ENCODE measurements at regions not wholly inside any gene's neighbourhood (a gene's known extent, or its start where the extent isn't known, plus 50 kb on each side); places are given as distances from the start of the nearest gene placed in this dataset.

DNA sequence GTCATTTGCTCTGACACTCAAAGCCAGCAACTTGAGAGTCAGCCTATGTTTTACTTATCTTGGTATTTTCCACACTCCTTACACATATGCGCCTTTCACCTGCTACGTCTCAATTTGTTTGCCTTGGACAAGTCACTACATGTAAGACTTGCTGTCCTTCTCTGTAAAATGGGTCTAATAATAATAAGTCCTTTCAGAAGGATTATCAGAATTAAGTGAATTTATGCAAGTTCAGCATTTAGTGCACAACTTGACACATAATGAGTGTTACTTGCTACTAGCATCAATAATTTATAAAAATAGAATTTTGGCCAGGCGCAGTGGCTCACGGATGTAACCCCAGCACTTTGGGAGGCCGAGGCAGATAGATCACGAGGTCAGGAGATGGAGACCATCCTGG is 71.1 kb upstream of the UBL3 start:
- H3K27ac ChIP-seq (ENCODE audit: low read depth), result no peak overlapping the region
- no peak overlapping the region for H3K4me2 ChIP-seq
- H3K79me2 ChIP-seq (replicated peaks; ENCODE audit: insufficient read depth), result no peaks in the 10 kb centered on the region
- Mint-ChIP-seq H3K27ac (no peak overlapping the region), H3K4me1 (peaks cover 12% of the 10 kb centered on the region), H3K9me3 (no peaks in the 10 kb centered on the region), H3K27me3 (ENCODE audit: insufficient read depth, low read depth, poor library complexity) (peaks cover 11% of the 10 kb centered on the region), H3K4me3 (no peak overlapping the region), H3K36me3 (ENCODE audit: low read depth) (no peaks in the 10 kb centered on the region; the same call in 2 of the 3 replicates)
- H3F3A ChIP-seq (replicated peaks; ENCODE audit: low read depth), result no peaks in the 10 kb centered on the region
- H3K27me3 ChIP-seq (ENCODE audit: insufficient read depth), result no peaks in the 10 kb centered on the region; the same call in 1 of the 2 replicates
- peaks cover 13% of the 10 kb centered on the region for H3K9me2 ChIP-seq (ENCODE audit: insufficient read depth)
- TF ChIP-seq, protein P1, sequence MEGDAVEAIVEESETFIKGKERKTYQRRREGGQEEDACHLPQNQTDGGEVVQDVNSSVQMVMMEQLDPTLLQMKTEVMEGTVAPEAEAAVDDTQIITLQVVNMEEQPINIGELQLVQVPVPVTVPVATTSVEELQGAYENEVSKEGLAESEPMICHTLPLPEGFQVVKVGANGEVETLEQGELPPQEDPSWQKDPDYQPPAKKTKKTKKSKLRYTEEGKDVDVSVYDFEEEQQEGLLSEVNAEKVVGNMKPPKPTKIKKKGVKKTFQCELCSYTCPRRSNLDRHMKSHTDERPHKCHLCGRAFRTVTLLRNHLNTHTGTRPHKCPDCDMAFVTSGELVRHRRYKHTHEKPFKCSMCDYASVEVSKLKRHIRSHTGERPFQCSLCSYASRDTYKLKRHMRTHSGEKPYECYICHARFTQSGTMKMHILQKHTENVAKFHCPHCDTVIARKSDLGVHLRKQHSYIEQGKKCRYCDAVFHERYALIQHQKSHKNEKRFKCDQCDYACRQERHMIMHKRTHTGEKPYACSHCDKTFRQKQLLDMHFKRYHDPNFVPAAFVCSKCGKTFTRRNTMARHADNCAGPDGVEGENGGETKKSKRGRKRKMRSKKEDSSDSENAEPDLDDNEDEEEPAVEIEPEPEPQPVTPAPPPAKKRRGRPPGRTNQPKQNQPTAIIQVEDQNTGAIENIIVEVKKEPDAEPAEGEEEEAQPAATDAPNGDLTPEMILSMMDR (conservative IDR thresholded peaks at IDR 0.05; ENCODE audit: low read depth in 2 of 2), result no peak
- TF ChIP-seq NANOG (IDR thresholded peaks at IDR 0.05; ENCODE audit: borderline replicate concordance), result no peak
- no peak for TF ChIP-seq POLR2AphosphoS5 (IDR thresholded peaks at IDR 0.05; ENCODE audit: low read depth)
- TF ChIP-seq, protein P2, sequence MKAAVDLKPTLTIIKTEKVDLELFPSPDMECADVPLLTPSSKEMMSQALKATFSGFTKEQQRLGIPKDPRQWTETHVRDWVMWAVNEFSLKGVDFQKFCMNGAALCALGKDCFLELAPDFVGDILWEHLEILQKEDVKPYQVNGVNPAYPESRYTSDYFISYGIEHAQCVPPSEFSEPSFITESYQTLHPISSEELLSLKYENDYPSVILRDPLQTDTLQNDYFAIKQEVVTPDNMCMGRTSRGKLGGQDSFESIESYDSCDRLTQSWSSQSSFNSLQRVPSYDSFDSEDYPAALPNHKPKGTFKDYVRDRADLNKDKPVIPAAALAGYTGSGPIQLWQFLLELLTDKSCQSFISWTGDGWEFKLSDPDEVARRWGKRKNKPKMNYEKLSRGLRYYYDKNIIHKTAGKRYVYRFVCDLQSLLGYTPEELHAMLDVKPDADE (IDR thresholded peaks at IDR 0.05), result no peak
- no peak for TF ChIP-seq STAT1 (IDR thresholded peaks at IDR 0.05; ENCODE audit: unreplicated experiment)
- no peak for TF ChIP-seq ZNF331 (CRISPR knock-in tag; IDR thresholded peaks at IDR 0.05; ENCODE audit: low read depth)
- TF ChIP-seq, protein P3, sequence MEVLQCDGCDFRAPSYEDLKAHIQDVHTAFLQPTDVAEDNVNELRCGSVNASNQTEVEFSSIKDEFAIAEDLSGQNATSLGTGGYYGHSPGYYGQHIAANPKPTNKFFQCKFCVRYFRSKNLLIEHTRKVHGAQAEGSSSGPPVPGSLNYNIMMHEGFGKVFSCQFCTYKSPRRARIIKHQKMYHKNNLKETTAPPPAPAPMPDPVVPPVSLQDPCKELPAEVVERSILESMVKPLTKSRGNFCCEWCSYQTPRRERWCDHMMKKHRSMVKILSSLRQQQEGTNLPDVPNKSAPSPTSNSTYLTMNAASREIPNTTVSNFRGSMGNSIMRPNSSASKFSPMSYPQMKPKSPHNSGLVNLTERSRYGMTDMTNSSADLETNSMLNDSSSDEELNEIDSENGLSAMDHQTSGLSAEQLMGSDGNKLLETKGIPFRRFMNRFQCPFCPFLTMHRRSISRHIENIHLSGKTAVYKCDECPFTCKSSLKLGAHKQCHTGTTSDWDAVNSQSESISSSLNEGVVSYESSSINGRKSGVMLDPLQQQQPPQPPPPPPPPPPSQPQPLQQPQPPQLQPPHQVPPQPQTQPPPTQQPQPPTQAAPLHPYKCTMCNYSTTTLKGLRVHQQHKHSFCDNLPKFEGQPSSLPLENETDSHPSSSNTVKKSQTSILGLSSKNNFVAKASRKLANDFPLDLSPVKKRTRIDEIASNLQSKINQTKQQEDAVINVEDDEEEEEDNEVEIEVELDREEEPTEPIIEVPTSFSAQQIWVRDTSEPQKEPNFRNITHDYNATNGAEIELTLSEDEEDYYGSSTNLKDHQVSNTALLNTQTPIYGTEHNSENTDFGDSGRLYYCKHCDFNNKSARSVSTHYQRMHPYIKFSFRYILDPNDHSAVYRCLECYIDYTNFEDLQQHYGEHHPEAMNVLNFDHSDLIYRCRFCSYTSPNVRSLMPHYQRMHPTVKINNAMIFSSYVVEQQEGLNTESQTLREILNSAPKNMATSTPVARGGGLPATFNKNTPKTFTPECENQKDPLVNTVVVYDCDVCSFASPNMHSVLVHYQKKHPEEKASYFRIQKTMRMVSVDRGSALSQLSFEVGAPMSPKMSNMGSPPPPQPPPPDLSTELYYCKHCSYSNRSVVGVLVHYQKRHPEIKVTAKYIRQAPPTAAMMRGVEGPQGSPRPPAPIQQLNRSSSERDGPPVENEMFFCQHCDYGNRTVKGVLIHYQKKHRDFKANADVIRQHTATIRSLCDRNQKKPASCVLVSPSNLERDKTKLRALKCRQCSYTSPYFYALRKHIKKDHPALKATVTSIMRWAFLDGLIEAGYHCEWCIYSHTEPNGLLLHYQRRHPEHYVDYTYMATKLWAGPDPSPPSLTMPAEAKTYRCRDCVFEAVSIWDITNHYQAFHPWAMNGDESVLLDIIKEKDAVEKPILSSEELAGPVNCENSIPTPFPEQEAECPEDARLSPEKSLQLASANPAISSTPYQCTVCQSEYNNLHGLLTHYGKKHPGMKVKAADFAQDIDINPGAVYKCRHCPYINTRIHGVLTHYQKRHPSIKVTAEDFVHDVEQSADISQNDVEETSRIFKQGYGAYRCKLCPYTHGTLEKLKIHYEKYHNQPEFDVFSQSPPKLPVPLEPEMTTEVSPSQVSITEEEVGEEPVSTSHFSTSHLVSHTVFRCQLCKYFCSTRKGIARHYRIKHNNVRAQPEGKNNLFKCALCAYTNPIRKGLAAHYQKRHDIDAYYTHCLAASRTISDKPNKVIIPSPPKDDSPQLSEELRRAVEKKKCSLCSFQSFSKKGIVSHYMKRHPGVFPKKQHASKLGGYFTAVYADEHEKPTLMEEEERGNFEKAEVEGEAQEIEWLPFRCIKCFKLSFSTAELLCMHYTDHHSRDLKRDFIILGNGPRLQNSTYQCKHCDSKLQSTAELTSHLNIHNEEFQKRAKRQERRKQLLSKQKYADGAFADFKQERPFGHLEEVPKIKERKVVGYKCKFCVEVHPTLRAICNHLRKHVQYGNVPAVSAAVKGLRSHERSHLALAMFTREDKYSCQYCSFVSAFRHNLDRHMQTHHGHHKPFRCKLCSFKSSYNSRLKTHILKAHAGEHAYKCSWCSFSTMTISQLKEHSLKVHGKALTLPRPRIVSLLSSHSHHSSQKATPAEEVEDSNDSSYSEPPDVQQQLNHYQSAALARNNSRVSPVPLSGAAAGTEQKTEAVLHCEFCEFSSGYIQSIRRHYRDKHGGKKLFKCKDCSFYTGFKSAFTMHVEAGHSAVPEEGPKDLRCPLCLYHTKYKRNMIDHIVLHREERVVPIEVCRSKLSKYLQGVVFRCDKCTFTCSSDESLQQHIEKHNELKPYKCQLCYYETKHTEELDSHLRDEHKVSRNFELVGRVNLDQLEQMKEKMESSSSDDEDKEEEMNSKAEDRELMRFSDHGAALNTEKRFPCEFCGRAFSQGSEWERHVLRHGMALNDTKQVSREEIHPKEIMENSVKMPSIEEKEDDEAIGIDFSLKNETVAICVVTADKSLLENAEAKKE (CRISPR knock-in tag; IDR thresholded peaks at IDR 0.05), result no peak
- no peak for TF ChIP-seq CREB1 (CRISPR knock-in tag; IDR thresholded peaks at IDR 0.05; ENCODE audit: low read depth)
- TF ChIP-seq, protein P4, sequence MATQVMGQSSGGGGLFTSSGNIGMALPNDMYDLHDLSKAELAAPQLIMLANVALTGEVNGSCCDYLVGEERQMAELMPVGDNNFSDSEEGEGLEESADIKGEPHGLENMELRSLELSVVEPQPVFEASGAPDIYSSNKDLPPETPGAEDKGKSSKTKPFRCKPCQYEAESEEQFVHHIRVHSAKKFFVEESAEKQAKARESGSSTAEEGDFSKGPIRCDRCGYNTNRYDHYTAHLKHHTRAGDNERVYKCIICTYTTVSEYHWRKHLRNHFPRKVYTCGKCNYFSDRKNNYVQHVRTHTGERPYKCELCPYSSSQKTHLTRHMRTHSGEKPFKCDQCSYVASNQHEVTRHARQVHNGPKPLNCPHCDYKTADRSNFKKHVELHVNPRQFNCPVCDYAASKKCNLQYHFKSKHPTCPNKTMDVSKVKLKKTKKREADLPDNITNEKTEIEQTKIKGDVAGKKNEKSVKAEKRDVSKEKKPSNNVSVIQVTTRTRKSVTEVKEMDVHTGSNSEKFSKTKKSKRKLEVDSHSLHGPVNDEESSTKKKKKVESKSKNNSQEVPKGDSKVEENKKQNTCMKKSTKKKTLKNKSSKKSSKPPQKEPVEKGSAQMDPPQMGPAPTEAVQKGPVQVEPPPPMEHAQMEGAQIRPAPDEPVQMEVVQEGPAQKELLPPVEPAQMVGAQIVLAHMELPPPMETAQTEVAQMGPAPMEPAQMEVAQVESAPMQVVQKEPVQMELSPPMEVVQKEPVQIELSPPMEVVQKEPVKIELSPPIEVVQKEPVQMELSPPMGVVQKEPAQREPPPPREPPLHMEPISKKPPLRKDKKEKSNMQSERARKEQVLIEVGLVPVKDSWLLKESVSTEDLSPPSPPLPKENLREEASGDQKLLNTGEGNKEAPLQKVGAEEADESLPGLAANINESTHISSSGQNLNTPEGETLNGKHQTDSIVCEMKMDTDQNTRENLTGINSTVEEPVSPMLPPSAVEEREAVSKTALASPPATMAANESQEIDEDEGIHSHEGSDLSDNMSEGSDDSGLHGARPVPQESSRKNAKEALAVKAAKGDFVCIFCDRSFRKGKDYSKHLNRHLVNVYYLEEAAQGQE (IDR thresholded peaks at IDR 0.05; ENCODE audit: unreplicated experiment), result no peak
- no peak for TF ChIP-seq EZH2 (IDR thresholded peaks at IDR 0.05; ENCODE audit: low read depth, unreplicated experiment)
- TF ChIP-seq JUNB (IDR thresholded peaks at IDR 0.05; ENCODE audit: unreplicated experiment), result no peak
- no peak for TF ChIP-seq ZNF114 (CRISPR knock-in tag; IDR thresholded peaks at IDR 0.05)
- TF ChIP-seq EZH2phosphoT487 (IDR thresholded peaks at IDR 0.05; ENCODE audit: unreplicated experiment), result no peak
- DNase-seq (ENCODE audit: low spot score) (no peak), ATAC-seq (no peak)
- H3K4me3 ChIP-seq, result no peak overlapping the region
- H3K36me3 ChIP-seq (ENCODE audit: insufficient read depth), result no peaks in the 10 kb centered on the region
- no peaks in the 10 kb centered on the region; the same call in none of the 2 replicates for H3K4me1 ChIP-seq (ENCODE audit: insufficient read depth)
- no peaks in the 10 kb centered on the region for H4K20me1 ChIP-seq (replicated peaks; ENCODE audit: insufficient read depth)
- no peak overlapping the region for H2AFZ ChIP-seq

Measured in GM23338 (cell line).